Heart left ventricle (tissue), 13 donors: ENCODE measurements at regions not wholly inside any gene's neighbourhood (a gene's known extent, or its start where the extent isn't known, plus 50 kb on each side); places are given as distances from the start of the nearest gene placed in this dataset.

Source experiments
- CTCF ChIP-seq, 12 donors: fragments of 200-600 bp; sonication (generic) in 4 of 12; IDR thresholded peaks; one replicate each; pipeline versions ENCODE4 v1.5.0 to v1.8.0; 2018 to 2022; ENCODE audit warnings: antibody characterized with exemption in 12 of 12, mild to moderate bottlenecking in 5 of 12
- POLR2A ChIP-seq, 2 donors: fragments of 450-650 bp; IDR thresholded peaks; one replicate each; pipeline ENCODE4 v1.6.1; 2017; ENCODE audit warnings: antibody characterized with exemption in 2 of 2, mild to moderate bottlenecking in 2 of 2, moderate library complexity in 2 of 2
- donor health status: ischemic (EF 13 %, LVEDD 7.1; RV severe dilation, severe dysfunction).
- donor health status: DM: no; HTN: yes; CAD: no.
- donor health status: DM: no; HTN: no; CAD: no.
- donor health status: ischemic (EF 25% LVEDD 6.9; RV normal size, moderate dysfunction).
- donor health status: ischemic (EF 25% LVEDD 5.7; RV mildly dilated, moderate dysfunction).
- donor health status: ischemic (EF 35%, LVEDD 5.7; RV mildly dilated, moderate dysfunction).
- donor health status: nonischemic (EF 11% LVEDD 7.7; RV severe dilation, severe dysfunction).
- donor health status: DM: yes; HTN: yes; CAD: no.
- donor health status: PGD.
- donor health status: ischemic (EF 29% LVEDD 5.4; RV normal size, mild dysfunction).
- donor health status: nonischemic (EF 23%, LVEDD 6.1; RV moderate dilation, normal function).

GRCh38 chr15:46576646-46577395 is 942.0 kb downstream of the SQOR start:
- TF ChIP-seq CTCF (IDR thresholded peaks at IDR 0.05) (no peak), POLR2A (IDR thresholded peaks at IDR 0.05) (no peak)
